A673 (cell line): ENCODE measurements at regions not wholly inside any gene's neighbourhood (a gene's known extent, or its start where the extent isn't known, plus 50 kb on each side); places are given as distances from the start of the nearest gene placed in this dataset.

Experiments
- BruUV-seq: library from RNA; stranded (reverse); fragments of 400-500 nt; replicated peaks from 2 replicates; lab custom pipeline; 2021; lab: Mats Ljungman, UMichigan
- CTCF ChIA-PET: fragments of 300-600 bp; sonication (Branson Sonifier 250); formaldehyde crosslinking; loops from one replicate; lab custom pipeline; 2022; ENCODE audit warnings: antibody characterized with exemption; lab: Charles Lee
- POLR2A ChIA-PET: fragments of 300-600 bp; sonication (Branson Sonifier 250); formaldehyde crosslinking; loops from one replicate; lab custom pipeline; 2022; ENCODE audit warnings: antibody characterized with exemption; ENCODE audit not compliant: low non-redundant PET; lab: Charles Lee
- DNase-seq: peaks from one replicate; pipeline ENCODE4 v3.0.0-alpha.2; 2015; ENCODE audit warnings: low spot score
- H3K27ac ChIP-seq: fragments of 200-600 bp; sonication (generic); 2 replicates; pipeline ENCODE4 v1.5.1; 2016; ENCODE audit warnings: mixed run types, low read depth, mild to moderate bottlenecking, mixed read lengths, antibody characterized with exemption, low read length; ENCODE audit not compliant: poor library complexity, severe bottlenecking
- H3K27me3 ChIP-seq: fragments of 200-600 bp; sonication (generic); replicated peaks from 2 replicates; pipeline ENCODE4 v1.6.1; 2017; ENCODE audit warnings: mixed run types, low read depth, mild to moderate bottlenecking, mixed read lengths, antibody characterized with exemption, low read length; ENCODE audit not compliant: insufficient read depth, poor library complexity
- H3K36me3 ChIP-seq: fragments of 200-600 bp; sonication (generic); 2 replicates; pipeline ENCODE4 v1.6.1; 2016; ENCODE audit warnings: mixed run types, mild to moderate bottlenecking, mixed read lengths, antibody characterized with exemption, low read length; ENCODE audit not compliant: insufficient read depth, poor library complexity, severe bottlenecking
- H3K4me1 ChIP-seq: fragments of 200-600 bp; sonication (generic); 2 replicates; pipeline ENCODE4 v1.6.1; 2017; ENCODE audit warnings: mixed run types, mild to moderate bottlenecking, mixed read lengths, antibody characterized with exemption, low read length; ENCODE audit not compliant: insufficient read depth, poor library complexity, severe bottlenecking
- H3K4me3 ChIP-seq: fragments of 200-600 bp; sonication (generic); 2 replicates; pipeline ENCODE4 v1.5.1; 2016; ENCODE audit warnings: low read depth, mixed run types, mild to moderate bottlenecking, mixed read lengths, low read length; ENCODE audit not compliant: poor library complexity, severe bottlenecking
- H3K9me3 ChIP-seq: fragments of 200-600 bp; sonication (generic); 2 replicates; pipeline ENCODE4 v1.6.1; 2016; ENCODE audit warnings: mixed run types, low read depth, mild to moderate bottlenecking, mixed read lengths, antibody characterized with exemption, low read length; ENCODE audit not compliant: poor library complexity, severe bottlenecking
- EZH2 ChIP-seq: fragments of 200-600 bp; sonication (generic); IDR thresholded peaks from 2 replicates; pipeline ENCODE4 v1.6.1; 2017; ENCODE audit warnings: borderline replicate concordance, low read depth, mild to moderate bottlenecking, mixed read lengths, antibody characterized with exemption, low read length; ENCODE audit not compliant: poor library complexity, severe bottlenecking
- intact Hi-C: fragments of 100-400 bp; cut with micrococcal nuclease; formaldehyde crosslinking; loops from one replicate; pipeline ENCODE4 v1.10.0; 2022; ENCODE audit not compliant: unreplicated experiment
- TF ChIP-seq, protein P1 (sequence below): fragments of 300-800, 200-600 bp; sonication (generic); conservative IDR thresholded peaks from 2 replicates; pipeline ENCODE4 v1.5.1; 2017; ENCODE audit warnings: low read depth, mild to moderate bottlenecking, antibody characterized with exemption, low read length, moderate library complexity, mixed read lengths

DNA sequence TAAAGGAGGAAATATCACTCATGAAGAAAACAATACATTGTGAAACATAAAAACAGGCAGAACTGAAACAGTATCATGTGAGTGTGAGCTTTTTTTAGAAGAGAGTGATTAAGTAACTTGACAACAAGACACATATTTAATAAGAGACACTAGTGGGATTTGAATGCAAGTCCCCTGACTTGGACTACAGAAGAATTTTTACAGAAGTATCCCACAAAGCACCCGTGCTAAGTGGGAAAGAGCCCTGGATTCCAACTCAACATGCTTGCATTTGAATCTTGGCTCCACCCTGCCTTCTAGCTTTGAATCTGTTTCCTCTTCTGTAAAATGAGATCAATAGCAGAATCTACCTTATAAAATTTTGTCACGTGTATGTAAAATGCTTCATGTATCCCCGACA is 166.2 kb downstream of the ZNF365 start:
- TF ChIP-seq EZH2, result no peak
- TF ChIP-seq, protein P1, sequence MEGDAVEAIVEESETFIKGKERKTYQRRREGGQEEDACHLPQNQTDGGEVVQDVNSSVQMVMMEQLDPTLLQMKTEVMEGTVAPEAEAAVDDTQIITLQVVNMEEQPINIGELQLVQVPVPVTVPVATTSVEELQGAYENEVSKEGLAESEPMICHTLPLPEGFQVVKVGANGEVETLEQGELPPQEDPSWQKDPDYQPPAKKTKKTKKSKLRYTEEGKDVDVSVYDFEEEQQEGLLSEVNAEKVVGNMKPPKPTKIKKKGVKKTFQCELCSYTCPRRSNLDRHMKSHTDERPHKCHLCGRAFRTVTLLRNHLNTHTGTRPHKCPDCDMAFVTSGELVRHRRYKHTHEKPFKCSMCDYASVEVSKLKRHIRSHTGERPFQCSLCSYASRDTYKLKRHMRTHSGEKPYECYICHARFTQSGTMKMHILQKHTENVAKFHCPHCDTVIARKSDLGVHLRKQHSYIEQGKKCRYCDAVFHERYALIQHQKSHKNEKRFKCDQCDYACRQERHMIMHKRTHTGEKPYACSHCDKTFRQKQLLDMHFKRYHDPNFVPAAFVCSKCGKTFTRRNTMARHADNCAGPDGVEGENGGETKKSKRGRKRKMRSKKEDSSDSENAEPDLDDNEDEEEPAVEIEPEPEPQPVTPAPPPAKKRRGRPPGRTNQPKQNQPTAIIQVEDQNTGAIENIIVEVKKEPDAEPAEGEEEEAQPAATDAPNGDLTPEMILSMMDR, result no peak
- intact Hi-C loops, result no loop called here
- POLR2A ChIA-PET, result no interaction called here
- peaks cover 4% of the 10 kb centered on the region for H3K4me1 ChIP-seq
- no peak overlapping the region for H3K27ac ChIP-seq
- DNase-seq, result no peak
- no peaks in the 10 kb centered on the region for H3K9me3 ChIP-seq
- no TSS peak for BruUV-seq
- H3K4me3 ChIP-seq, result no peak overlapping the region
- no peaks in the 10 kb centered on the region for H3K27me3 ChIP-seq
- CTCF ChIA-PET, result no interaction called here
- no peaks in the 10 kb centered on the region for H3K36me3 ChIP-seq

DNA sequence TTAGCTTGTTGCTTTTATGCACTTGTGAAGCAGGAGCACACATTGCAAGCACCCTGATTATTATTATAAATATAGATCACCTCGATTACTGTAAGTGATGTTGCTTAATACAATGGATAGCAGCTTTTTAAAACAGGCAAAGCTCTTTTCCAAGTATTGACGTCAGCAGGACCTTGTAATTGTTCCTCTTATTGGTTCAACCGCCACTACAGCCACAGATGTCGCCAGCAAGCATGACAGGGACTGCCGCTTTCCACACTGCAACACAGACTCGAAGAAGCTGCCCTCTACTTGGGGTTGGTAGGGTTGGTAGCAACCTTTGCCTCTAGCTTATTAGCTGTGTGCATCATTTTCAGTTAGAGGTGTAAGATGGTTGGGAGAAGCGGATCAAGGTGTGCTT is 167.6 kb downstream of the ZNF365 start:
- DNase-seq, result no peak
- ChIA-PET CTCF (no interaction called here), POLR2A (no interaction called here)
- no peaks in the 10 kb centered on the region for H3K36me3 ChIP-seq
- H3K27ac ChIP-seq, result no peak overlapping the region
- intact Hi-C loops, result no loop called here
- TF ChIP-seq, protein P1, result no peak
- TF ChIP-seq EZH2, result no peak
- no peak overlapping the region for H3K4me3 ChIP-seq
- no peaks in the 10 kb centered on the region for H3K9me3 ChIP-seq
- no peaks in the 10 kb centered on the region for H3K27me3 ChIP-seq
- no TSS peak for BruUV-seq
- H3K4me1 ChIP-seq, result peaks cover 9% of the 10 kb centered on the region

DNA sequence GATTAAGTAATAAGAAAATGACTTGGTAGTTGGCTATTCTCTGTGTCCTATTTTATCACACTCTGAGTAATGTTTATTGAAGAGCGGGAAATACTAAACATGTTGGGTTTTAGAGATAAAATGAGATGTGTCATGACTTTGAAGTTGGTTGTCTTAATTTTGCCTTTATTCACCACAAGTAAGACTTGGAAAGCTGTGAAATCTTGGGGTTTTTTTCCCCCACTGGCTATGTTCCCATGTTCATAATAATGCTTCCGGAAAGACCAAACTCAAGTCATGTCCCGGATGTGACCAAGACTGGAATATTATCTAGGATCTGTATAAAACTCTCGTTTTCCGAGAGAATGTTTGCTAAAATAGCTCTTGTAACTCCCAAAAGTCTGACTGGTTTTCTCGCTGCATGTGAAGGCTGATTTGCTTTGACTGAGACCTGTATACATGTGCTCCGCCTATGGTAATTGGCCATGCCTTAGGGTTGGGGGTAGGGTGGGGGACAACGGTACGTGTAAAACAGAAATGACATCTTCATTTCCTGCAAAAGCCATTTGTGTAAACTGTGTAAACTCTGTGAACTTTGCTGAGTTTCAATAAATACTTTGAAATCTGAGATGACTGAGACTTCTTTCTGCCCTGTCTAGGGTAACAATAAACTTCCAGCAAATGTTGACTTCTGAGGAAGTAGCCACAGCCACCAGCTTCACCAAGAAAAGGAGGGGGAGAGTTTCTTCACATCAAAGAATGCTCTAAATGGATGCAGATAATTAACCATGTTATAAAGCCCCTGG is 169.6 kb downstream of the ZNF365 start:
- CTCF ChIA-PET, result no interaction called here
- BruUV-seq, result no TSS peak

More for the DNA sequence above, 169.6 kb downstream of the ZNF365 start:
- no peak overlapping the region for H3K27ac ChIP-seq
- POLR2A ChIA-PET, result no interaction called here
- no peak for DNase-seq
- peaks cover 9% of the 10 kb centered on the region for H3K4me1 ChIP-seq
- H3K36me3 ChIP-seq, result no peaks in the 10 kb centered on the region
- H3K4me3 ChIP-seq, result no peak overlapping the region
- intact Hi-C loops, result no loop called here
- H3K9me3 ChIP-seq, result no peaks in the 10 kb centered on the region
- no peaks in the 10 kb centered on the region for H3K27me3 ChIP-seq
- TF ChIP-seq, protein P1, result no peak
- no peak for TF ChIP-seq EZH2
